Psoas muscle (tissue), 7 donors: ENCODE measurements at regions not wholly inside any gene's neighbourhood (a gene's known extent, or its start where the extent isn't known, plus 50 kb on each side); places are given as distances from the start of the nearest gene placed in this dataset.

Experiments
- ATAC-seq, 4 donors: fragments of 200-7000 bp; cut with Tn5 transposase; one replicate each; pipeline ENCODE4 v1.9.1; 2020; ENCODE audit warnings: moderate library complexity in 3 of 4, mild to moderate bottlenecking in 2 of 4
- DNase-seq, 2 donors: peaks; one replicate each; pipeline ENCODE4 v3.0.0-alpha.2; 2020
- H3K27ac ChIP-seq: fragments of 200-600 bp; one replicate; pipeline ENCODE4 v1.8.0; 2022
- H3K27me3 ChIP-seq, 3 donors: fragments of 200-600 bp in 1 of 3; one replicate each; pipeline versions ENCODE4 v1.6.1 to v1.8.0; 2013 to 2022; ENCODE audit warnings: low read length in 2 of 3, mild to moderate bottlenecking in 2 of 3, moderate library complexity in 1 of 3; ENCODE audit not compliant: insufficient read depth in 3 of 3
- H3K36me3 ChIP-seq, 2 donors: fragments of 200-600 bp in 1 of 2; one replicate each; pipeline versions ENCODE4 v1.6.1 to v1.8.0; 2013 to 2022; ENCODE audit warnings: low read depth in 1 of 2, mild to moderate bottlenecking in 1 of 2, moderate library complexity in 1 of 2; ENCODE audit not compliant: insufficient read depth in 1 of 2
- H3K4me1 ChIP-seq: fragments of 200-600 bp; one replicate; pipeline ENCODE4 v1.8.0; 2022
- H3K4me3 ChIP-seq: fragments of 200-600 bp; one replicate; pipeline ENCODE4 v1.8.0; 2022; ENCODE audit warnings: mild to moderate bottlenecking
- H3K9me3 ChIP-seq: fragments of 200-600 bp; one replicate; pipeline ENCODE4 v1.8.0; 2022
- WGBS, 3 donors: extraction: QIAGEN DNeasy Blood & Tissue Kit; methylation state at CpG; one replicate each; pipeline versions ENCODE4 v1.1.6 to v1.1.7; 2013; 5-methylcytosine and 5-hydroxymethylcytosine counted together
- intact Hi-C, 2 donors: fragments of 100-400 bp; cut with DNase I; formaldehyde crosslinking; loops; one replicate each; pipeline versions ENCODE4 v1.11.0 to v1.14.2; 2022
- TF ChIP-seq, protein P1 (sequence below): fragments of 200-600 bp; IDR thresholded peaks from one replicate; pipeline ENCODE4 v1.8.0; 2022; ENCODE audit warnings: antibody characterized with exemption
- donor health status: healthy with polysubstance abuse.
- donor health status: DM: no; HTN: no; CAD: no; lungs with moderate emphysema.
- donor health status: Bipolar disorder and iron deficiency.
- donor health status: healthy.
- donor health status: DM: yes; HTN: yes; CAD: no.
- donor health status: DM: no; HTN: no; CAD: no.
- donor health status: DM: yes; HTN: yes; CAD: no.

DNA sequence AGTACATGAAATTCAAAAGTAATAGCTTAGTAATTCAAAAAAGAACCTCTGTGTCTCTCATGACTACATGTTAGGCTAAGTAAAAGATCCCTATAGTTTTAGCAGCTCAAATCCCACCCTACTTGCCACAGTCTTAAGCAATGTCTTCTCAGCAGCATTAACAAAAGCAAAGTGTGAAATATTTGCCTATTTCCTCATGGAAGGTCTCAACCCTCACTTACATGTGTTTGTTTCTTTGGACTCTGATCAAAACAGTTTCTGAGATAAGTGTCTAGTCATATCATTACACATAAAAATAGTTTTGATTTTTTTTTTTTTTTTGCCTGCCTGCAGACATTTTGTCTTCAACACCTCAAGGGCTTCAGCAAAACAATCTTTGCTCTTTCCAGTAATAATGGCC is 310.5 kb downstream of the CETN3 start:
- no peak for DNase-seq
- Histone ChIP-seq H3K36me3 (no peaks in the 10 kb centered on the region), H3K4me1 (no peaks in the 10 kb centered on the region), H3K4me3 (no peak overlapping the region), H3K27me3 (peaks cover 0 to 2% (median 0%) of the 10 kb centered on the region in 3 donors), H3K9me3 (no peaks in the 10 kb centered on the region), H3K27ac (no peak overlapping the region)
- ATAC-seq: no peak
- TF ChIP-seq, protein P1, sequence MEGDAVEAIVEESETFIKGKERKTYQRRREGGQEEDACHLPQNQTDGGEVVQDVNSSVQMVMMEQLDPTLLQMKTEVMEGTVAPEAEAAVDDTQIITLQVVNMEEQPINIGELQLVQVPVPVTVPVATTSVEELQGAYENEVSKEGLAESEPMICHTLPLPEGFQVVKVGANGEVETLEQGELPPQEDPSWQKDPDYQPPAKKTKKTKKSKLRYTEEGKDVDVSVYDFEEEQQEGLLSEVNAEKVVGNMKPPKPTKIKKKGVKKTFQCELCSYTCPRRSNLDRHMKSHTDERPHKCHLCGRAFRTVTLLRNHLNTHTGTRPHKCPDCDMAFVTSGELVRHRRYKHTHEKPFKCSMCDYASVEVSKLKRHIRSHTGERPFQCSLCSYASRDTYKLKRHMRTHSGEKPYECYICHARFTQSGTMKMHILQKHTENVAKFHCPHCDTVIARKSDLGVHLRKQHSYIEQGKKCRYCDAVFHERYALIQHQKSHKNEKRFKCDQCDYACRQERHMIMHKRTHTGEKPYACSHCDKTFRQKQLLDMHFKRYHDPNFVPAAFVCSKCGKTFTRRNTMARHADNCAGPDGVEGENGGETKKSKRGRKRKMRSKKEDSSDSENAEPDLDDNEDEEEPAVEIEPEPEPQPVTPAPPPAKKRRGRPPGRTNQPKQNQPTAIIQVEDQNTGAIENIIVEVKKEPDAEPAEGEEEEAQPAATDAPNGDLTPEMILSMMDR: no peak
- intact Hi-C loops: no loop called here

DNA sequence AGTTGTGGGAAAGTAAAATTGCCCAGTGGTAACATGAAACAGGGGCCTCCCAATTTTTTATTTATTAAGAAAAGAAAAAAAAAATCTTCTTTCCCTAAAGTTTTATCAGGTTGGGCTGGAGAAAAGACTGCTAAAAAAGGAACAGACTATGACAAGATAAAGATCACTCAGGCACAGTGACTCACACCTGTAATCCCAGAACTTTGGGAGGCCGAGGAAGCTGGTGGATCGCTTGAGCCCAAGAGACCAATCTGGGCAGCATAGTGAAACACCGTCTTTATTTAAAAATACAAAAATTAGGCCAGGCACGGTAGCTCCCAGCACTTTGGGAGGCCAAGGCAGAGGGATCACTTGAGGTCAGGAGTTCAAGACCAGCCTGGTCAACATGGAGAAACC is 312.5 kb downstream of the CETN3 start:
- no peaks in the 10 kb centered on the region for H3K9me3 ChIP-seq
- H3K27me3 ChIP-seq: peaks cover 0 to 2% (median 0%) of the 10 kb centered on the region in 3 donors
- DNase-seq (no peak), ATAC-seq (no peak)
- no peak overlapping the region for H3K4me3 ChIP-seq
- intact Hi-C loops: no loop called here
- H3K36me3 ChIP-seq: no peaks in the 10 kb centered on the region
- TF ChIP-seq, protein P1: no peak
- H3K4me1 ChIP-seq: no peaks in the 10 kb centered on the region
- no peak overlapping the region for H3K27ac ChIP-seq
- 92 to 97% (median 96%) methylated on average over 4 of the region's 4 CpGs for WGBS, 3 donors

DNA sequence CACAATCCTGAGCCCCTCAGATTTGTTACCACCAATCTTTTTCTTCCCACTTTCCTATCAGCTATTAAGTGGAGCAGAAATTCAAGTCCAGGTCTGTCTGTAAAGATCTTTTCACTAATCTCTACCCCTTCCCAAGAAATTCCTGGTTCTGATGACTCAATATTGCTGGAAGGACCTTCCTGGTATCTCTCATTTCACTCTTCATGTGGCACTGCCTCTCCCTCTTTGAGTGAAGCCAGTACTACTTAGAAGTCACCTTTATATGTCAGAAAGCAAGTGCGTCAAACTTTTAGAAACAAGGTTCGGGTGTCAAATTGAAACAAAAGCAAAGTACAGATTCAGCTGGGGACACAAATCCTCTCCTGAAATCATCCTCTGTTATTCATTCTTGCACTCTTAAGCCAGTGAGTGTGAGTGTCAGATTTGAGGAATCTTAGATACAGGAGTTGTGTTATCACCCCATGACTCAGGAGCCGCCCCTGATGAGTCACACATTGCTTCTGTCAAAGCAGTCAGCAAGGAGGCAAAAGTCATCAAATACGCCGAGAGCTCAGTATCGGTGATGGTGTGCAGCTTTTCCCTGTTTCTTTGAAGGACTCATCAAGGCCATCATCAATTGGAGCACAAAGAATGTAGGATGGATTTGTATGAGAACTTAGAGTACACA is 313.0 kb downstream of the CETN3 start:
- Histone ChIP-seq H3K27me3 (peaks cover 0 to 2% (median 0%) of the 10 kb centered on the region in 3 donors), H3K36me3 (no peaks in the 10 kb centered on the region), H3K9me3 (no peaks in the 10 kb centered on the region), H3K27ac (no peak overlapping the region), H3K4me1 (no peaks in the 10 kb centered on the region), H3K4me3 (no peak overlapping the region)
- 94 to 95% (median 95%) methylated on average over 6 of the region's 6 CpGs for WGBS, 3 donors
- intact Hi-C loops: no loop called here
- DNase-seq: peak in 1 of 2 donors; percentile 15
- TF ChIP-seq, protein P1: no peak
- no peak for ATAC-seq

DNA sequence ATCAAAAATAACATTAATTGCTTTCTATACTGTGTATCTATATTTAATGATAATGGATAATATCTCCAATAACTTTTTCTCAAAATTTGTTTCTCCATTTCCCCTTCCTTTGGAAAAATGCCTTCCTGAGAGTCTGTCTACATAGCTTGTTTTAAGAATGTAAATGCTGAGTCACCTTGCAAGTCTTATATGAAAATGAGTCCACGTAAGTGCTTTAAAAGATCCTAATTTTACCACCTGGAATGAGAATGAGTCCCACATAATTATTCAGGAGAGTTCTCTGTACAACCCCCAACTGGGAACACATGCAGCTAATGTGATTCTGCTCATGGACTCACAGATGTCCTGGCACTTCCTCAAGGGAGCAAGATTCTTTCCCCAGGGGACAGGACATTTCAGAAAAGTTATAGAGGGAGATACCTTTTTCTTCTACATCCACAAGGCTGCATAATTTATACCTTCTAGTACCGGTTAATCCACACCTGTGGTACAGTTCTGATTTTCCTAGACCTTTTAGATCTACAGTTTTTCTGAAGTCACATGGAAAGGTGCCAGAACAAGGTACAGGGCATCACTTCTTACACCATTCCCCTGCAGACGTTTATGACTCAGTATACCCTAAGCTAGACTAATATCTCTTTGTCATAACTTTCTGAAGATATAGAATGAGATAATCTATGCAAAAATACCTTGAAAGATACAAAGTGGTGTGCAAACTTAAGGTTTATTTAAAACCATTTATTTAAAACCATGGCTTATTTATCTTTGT is 314.1 kb downstream of the CETN3 start:
- Histone ChIP-seq H3K4me3 (no peak overlapping the region), H3K36me3 (no peaks in the 10 kb centered on the region), H3K4me1 (no peaks in the 10 kb centered on the region), H3K27ac (no peak overlapping the region), H3K9me3 (no peaks in the 10 kb centered on the region), H3K27me3 (peaks cover 0 to 2% (median 0%) of the 10 kb centered on the region in 3 donors)
- DNase-seq (no peak), ATAC-seq (no peak)
- WGBS, 3 donors: 79 to 88% (median 80%) methylated on average over 3 of the region's 3 CpGs
- TF ChIP-seq, protein P1: no peak
- intact Hi-C loops: no loop called here
